Kidney (tissue), 13 donors: ENCODE measurements at regions not wholly inside any gene's neighbourhood (a gene's known extent, or its start where the extent isn't known, plus 50 kb on each side); places are given as distances from the start of the nearest gene placed in this dataset.

Experiments
- DNase-seq, 5 donors: peaks; one replicate each; pipeline ENCODE4 v3.0.0-alpha.2; 2013 to 2020
- FAIRE-seq: peaks from 2 replicates; lab custom pipeline; 2012; peaks lifted over from hg19 to GRCh38; lab: Jason Lieb, UNC
- H3K27ac ChIP-seq, 2 donors: one replicate each; pipeline ENCODE4 v1.7.0; 2013; ENCODE audit warnings: low read depth in 2 of 2, low read length in 2 of 2, inconsistent platforms in 1 of 2
- H3K27me3 ChIP-seq: one replicate; pipeline ENCODE4 v1.7.1; 2013; ENCODE audit warnings: low read length, inconsistent platforms; ENCODE audit not compliant: control insufficient read depth, insufficient read depth
- H3K36me3 ChIP-seq, 3 donors: one replicate each; pipeline versions ENCODE4 v1.7.0 to v1.7.1; 2013; ENCODE audit warnings: low read length in 3 of 3, control low read depth in 1 of 3, inconsistent platforms in 1 of 3; ENCODE audit not compliant: insufficient read depth in 3 of 3, control insufficient read depth in 2 of 3
- H3K4me1 ChIP-seq, 3 donors: one replicate each; pipeline versions ENCODE4 v1.7.0 to v1.7.1; 2013; ENCODE audit warnings: low read length in 3 of 3, inconsistent platforms in 1 of 3, low read depth in 1 of 3; ENCODE audit not compliant: control insufficient read depth in 2 of 3, insufficient read depth in 2 of 3
- H3K4me3 ChIP-seq, 3 donors: one replicate each; pipeline versions ENCODE4 v1.7.0 to v1.8.1; 2013; ENCODE audit warnings: low read length in 3 of 3, control low read depth in 1 of 3, inconsistent platforms in 1 of 3
- H3K9ac ChIP-seq, 3 donors: one replicate each; pipeline versions ENCODE4 v1.7.0 to v1.7.1; 2013; ENCODE audit warnings: low read length in 3 of 3, control low read depth in 1 of 3, inconsistent platforms in 1 of 3
- H3K9me3 ChIP-seq, 3 donors: one replicate each; pipeline versions ENCODE4 v1.7.0 to v1.7.1; 2013; ENCODE audit warnings: low read length in 3 of 3, control low read depth in 1 of 3, inconsistent platforms in 1 of 3; ENCODE audit not compliant: control insufficient read depth in 2 of 3, insufficient read depth in 1 of 3
- intact Hi-C: fragments of 100-400 bp; cut with DNase I; formaldehyde crosslinking; loops from one replicate; pipeline ENCODE4 v1.11.1; 2022
- TF ChIP-seq, protein P1 (sequence below): IDR thresholded peaks from 3 replicates; pipeline ENCODE4 v1.5.1; 2012; ENCODE audit warnings: mild to moderate bottlenecking, moderate library complexity, borderline replicate concordance; ENCODE audit not compliant: insufficient read depth; ENCODE audit errors: extremely low read depth
- donor health status: control.
- donor health status: control.
- donor health status: control.
- donor health status: control.
- donor health status: control.
- donor health status: DM: yes; HTN: yes; CAD: no.
- donor health status: Normal renal cell carcinoma (clear cell type).

DNA sequence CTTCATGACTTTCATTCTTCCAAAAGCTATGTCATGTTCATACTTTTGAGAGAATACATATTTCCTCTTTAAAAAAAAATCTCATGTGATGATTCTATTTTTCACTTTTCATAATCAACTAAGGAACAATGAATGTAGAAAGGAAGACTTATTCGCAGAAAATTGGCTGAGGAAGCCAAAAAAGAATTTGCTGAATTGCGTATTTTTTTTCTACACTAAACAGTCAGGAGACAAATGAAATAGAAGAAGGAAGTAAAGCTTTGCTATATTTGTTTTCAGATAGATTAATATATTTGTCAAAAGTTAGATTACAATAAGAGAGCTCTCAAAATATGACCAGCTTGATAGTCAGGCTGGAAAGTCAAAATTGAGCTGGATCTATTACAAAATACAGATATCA, 504.2 kb downstream of the ANXA1 start:
- Histone ChIP-seq H3K9ac (no peak overlapping the region), H3K27ac (no peak overlapping the region), H3K4me3 (no peak overlapping the region), H3K27me3 (no peaks in the 10 kb centered on the region), H3K9me3 (no peaks in the 10 kb centered on the region), H3K36me3 (no peaks in the 10 kb centered on the region), H3K4me1 (no peaks in the 10 kb centered on the region)
- intact Hi-C loops = no loop called here
- DNase-seq (no peak), FAIRE-seq (no peak)
- TF ChIP-seq, protein P1, sequence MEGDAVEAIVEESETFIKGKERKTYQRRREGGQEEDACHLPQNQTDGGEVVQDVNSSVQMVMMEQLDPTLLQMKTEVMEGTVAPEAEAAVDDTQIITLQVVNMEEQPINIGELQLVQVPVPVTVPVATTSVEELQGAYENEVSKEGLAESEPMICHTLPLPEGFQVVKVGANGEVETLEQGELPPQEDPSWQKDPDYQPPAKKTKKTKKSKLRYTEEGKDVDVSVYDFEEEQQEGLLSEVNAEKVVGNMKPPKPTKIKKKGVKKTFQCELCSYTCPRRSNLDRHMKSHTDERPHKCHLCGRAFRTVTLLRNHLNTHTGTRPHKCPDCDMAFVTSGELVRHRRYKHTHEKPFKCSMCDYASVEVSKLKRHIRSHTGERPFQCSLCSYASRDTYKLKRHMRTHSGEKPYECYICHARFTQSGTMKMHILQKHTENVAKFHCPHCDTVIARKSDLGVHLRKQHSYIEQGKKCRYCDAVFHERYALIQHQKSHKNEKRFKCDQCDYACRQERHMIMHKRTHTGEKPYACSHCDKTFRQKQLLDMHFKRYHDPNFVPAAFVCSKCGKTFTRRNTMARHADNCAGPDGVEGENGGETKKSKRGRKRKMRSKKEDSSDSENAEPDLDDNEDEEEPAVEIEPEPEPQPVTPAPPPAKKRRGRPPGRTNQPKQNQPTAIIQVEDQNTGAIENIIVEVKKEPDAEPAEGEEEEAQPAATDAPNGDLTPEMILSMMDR = no peak

- no peaks in the 10 kb centered on the region for H3K27me3 ChIP-seq
- H3K9ac ChIP-seq = no peak overlapping the region
- H3K4me3 ChIP-seq = no peak overlapping the region
- intact Hi-C loops = no loop called here
- H3K4me1 ChIP-seq = no peaks in the 10 kb centered on the region
- DNase-seq (no peak), FAIRE-seq (no peak)
- no peaks in the 10 kb centered on the region for H3K9me3 ChIP-seq
- H3K36me3 ChIP-seq = no peaks in the 10 kb centered on the region
- TF ChIP-seq, protein P1 = no peak
- no peak overlapping the region for H3K27ac ChIP-seq
Observed at GRCh38 chr9:73665253-73665652, 513.6 kb downstream of the ANXA1 start.

DNA sequence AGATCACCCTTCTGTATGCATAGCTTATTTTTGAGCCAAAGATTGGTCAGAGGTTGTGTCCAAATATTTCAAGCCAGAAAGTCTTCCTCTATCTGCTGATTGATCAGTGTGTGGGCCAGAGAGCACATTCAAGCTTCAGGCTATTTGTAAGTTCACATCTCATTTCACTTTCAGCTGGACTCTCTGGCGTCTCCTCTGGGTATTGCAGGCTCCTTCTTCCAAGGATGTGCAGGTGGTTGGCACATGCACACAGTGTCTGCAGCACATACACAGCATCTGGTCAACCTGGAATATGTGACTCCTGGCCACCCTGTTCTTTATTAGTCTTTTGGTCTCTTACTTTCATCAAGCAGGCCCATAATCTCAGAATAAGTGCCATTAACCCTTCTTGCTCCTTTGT, 516.1 kb downstream of the ANXA1 start:
- intact Hi-C loops = no loop called here
- no peak overlapping the region for H3K27ac ChIP-seq
- H3K36me3 ChIP-seq = no peaks in the 10 kb centered on the region
- no peak for DNase-seq
- no peak for FAIRE-seq
- no peaks in the 10 kb centered on the region for H3K27me3 ChIP-seq
- H3K4me1 ChIP-seq = no peaks in the 10 kb centered on the region
- no peaks in the 10 kb centered on the region for H3K9me3 ChIP-seq
- TF ChIP-seq, protein P1 = no peak
- H3K4me3 ChIP-seq = no peak overlapping the region
- no peak overlapping the region for H3K9ac ChIP-seq

- no peaks in the 10 kb centered on the region for H3K4me1 ChIP-seq
- no peak overlapping the region for H3K9ac ChIP-seq
- TF ChIP-seq, protein P1 = no peak
- intact Hi-C loops = no loop called here
- FAIRE-seq = no peak
- H3K27ac ChIP-seq = no peak overlapping the region
- H3K9me3 ChIP-seq = no peaks in the 10 kb centered on the region
- no peaks in the 10 kb centered on the region for H3K27me3 ChIP-seq
- H3K4me3 ChIP-seq = no peak overlapping the region
- DNase-seq = peak in 3 of 5 donors; percentile 24 to 29 (median 28)
- H3K36me3 ChIP-seq = no peaks in the 10 kb centered on the region
Observed at GRCh38 chr9:73680831-73681230, 529.2 kb downstream of the ANXA1 start.
